ENCODE measurements at regions not wholly inside any gene's neighbourhood (a gene's known extent, or its start where the extent isn't known, plus 50 kb on each side); places are given as distances from the start of the nearest gene placed in this dataset.
A peak's percentile ranks its signal among the peaks of the same experiment; 100 is the strongest.
"Not testable (repeated sequence)": the region's sequence is repeated elsewhere in the genome, so short reads cannot be mapped to it uniquely, and the experiment has no call there.

- H3K36me3 ChIP-seq; intact Hi-C loops (cut with DNase I); H3K4me3 ChIP-seq; H3K27ac ChIP-seq; H3K9me3 ChIP-seq; H3K4me1 ChIP-seq; H3K27me3 ChIP-seq: not testable (repeated sequence)
- peak; percentile 83 to 85 (median 84) for DNase-seq
- peak; percentile 97 to 100 (median 98) for ATAC-seq
- 5% methylated on average over 13 of the region's 19 CpGs for WGBS (ENCODE audit: insufficient coverage, low coverage, low lambda C conversion rate, missing lambda C conversion rate)
- TF ChIP-seq CTCF (IDR thresholded peaks at IDR 0.05) = peak in 3 of 4 donors; percentile 52 to 82 (median 53)
These were observed 97.3 kb upstream of the LYZL2 start for GRCh38 chr10:30726783-30727414.

GRCh38 chr10:30725661-30726060 lies 96.1 kb upstream of the LYZL2 start:
- no peak overlapping the region for H3K4me3 ChIP-seq
- ATAC-seq (no peak), DNase-seq (no peak)
- 33% methylated on average over 1 of the region's 10 CpGs for WGBS (ENCODE audit: insufficient coverage, low coverage, low lambda C conversion rate, missing lambda C conversion rate)
- no peak overlapping the region for H3K27ac ChIP-seq
- intact Hi-C loops (cut with DNase I) = no loop called here
- no peaks in the 10 kb centered on the region for H3K27me3 ChIP-seq
- no peaks in the 10 kb centered on the region for H3K4me1 ChIP-seq
- H3K36me3 ChIP-seq = no peaks in the 10 kb centered on the region
- H3K9me3 ChIP-seq = no peaks in the 10 kb centered on the region
- no peak for TF ChIP-seq POLR2A (IDR thresholded peaks at IDR 0.05)
- TF ChIP-seq CTCF (IDR thresholded peaks at IDR 0.05) = no peak

- TF ChIP-seq POLR2A (IDR thresholded peaks at IDR 0.05) (no peak), CTCF (IDR thresholded peaks at IDR 0.05) (no peak)
- WGBS (ENCODE audit: insufficient coverage, low coverage, low lambda C conversion rate, missing lambda C conversion rate) = 64% methylated on average over 9 of the region's 9 CpGs
- intact Hi-C loops (cut with DNase I) = no loop called here
- Histone ChIP-seq H3K4me1 (no peaks in the 10 kb centered on the region), H3K9me3 (no peaks in the 10 kb centered on the region), H3K4me3 (no peak overlapping the region), H3K36me3 (no peaks in the 10 kb centered on the region), H3K27ac (no peak overlapping the region), H3K27me3 (no peaks in the 10 kb centered on the region)
- no peak for DNase-seq
- ATAC-seq = no peak
These were observed 94.7 kb upstream of the LYZL2 start for GRCh38 chr10:30724296-30724695.

GRCh38 chr10:30722956-30723620 lies 93.5 kb upstream of the LYZL2 start:
- no peaks in the 10 kb centered on the region for H3K27me3 ChIP-seq
- no peak overlapping the region for H3K4me3 ChIP-seq
- DNase-seq = no peak
- no peaks in the 10 kb centered on the region for H3K4me1 ChIP-seq
- TF ChIP-seq POLR2A (IDR thresholded peaks at IDR 0.05) (no peak), CTCF (IDR thresholded peaks at IDR 0.05) (no peak)
- H3K36me3 ChIP-seq = no peaks in the 10 kb centered on the region
- H3K27ac ChIP-seq = no peak overlapping the region
- intact Hi-C loops (cut with DNase I) = no loop called here
- no peak for ATAC-seq
- no peaks in the 10 kb centered on the region for H3K9me3 ChIP-seq
- WGBS (ENCODE audit: insufficient coverage, low coverage, low lambda C conversion rate, missing lambda C conversion rate) = 78% methylated on average over 7 of the region's 10 CpGs
